Hematopoietic multipotent progenitor cell treated with erythropoietin and hydrocortisone succinate and interleukin-3 and kit ligand, for 8 days (in vitro differentiated cells): ENCODE measurements at regions not wholly inside any gene's neighbourhood (a gene's known extent, or its start where the extent isn't known, plus 50 kb on each side); places are given as distances from the start of the nearest gene placed in this dataset.

Source experiments
- DNase-seq: peaks from one replicate; pipeline ENCODE4 v3.0.0-alpha.2; 2015

DNA sequence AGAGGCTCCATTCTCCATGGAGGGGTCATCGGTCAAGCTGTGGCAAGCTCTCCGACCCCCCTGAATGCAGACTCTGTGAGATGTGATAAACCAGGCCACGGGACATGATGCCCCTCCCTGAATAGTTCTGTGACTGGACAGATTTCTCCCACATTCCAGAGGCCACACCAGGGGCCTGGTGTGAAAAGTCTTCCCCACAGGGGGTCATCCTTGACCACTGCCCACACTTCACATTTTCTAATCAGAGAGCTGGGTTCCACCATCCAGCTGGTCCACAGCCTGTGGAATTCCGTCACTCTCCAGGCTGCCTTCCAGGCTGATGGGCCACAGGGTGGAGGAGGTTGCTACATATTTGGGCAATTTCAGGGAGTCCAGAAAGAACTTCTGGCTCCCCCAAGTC, 51.3 kb upstream of the CYRIA start:
- no peak for DNase-seq

DNA sequence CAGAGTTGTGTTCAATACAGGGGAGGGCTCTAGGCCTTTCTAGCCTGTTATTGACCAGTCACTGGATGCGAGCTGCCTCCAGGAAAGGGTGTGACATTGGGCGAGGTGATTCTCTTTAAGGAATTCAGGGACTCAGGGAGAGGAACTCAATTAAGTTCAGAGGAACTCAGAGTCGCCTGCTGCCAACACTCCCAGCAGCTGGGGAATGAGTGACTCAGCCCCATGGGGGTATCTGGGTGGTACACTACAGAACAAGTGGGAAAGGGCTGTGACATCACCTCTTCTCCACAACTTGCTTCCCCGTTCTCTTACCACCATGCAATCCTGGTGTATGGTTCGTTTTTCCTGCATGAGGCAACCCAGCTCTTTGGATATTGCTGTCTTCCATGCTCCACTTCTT, 50.4 kb upstream of the CYRIA start:
- no peak for DNase-seq
